ENCODE measurements at regions not wholly inside any gene's neighbourhood (a gene's known extent, or its start where the extent isn't known, plus 50 kb on each side); places are given as distances from the start of the nearest gene placed in this dataset.

GRCh38 chr16:76724181-76724580 lies 447.0 kb downstream of the CNTNAP4 start:
- no peak for DNase-seq

DNA sequence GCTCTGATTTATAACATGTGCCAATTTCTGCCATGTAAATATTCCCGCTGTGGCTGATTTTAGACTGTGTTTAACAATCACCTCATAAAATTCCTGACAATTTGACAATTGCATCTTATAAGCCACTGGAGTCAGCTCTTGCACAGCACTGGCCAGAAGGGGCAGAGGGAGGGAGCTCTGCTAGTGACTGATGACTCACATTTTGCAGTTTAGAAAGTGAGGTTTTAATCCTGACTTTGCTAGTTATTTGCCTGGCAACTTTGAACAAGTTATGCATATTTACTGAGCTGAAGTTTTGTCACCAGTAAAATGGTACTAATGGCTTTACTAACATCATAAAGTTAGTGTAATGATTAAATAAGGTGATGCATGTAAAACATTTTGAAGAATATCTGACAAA lies 452.3 kb downstream of the CNTNAP4 start:
- no peak for DNase-seq

DNA sequence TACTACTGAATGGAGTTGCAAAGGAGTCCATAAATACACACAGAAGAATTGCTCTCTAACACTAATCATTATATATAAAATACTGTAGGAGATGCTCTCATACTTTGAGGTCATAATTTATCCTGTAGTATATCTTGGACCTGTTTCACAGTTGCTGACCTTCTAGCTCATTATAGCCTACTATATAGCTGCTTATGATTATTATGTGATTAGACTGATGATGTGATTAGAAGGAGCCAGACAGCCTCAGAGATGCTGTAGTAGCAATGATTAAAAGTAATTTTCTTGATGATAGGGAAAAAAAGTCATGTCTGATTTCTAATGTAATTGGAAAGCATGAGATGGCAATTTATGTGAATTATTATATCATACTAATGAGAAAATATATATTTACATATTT lies 455.7 kb downstream of the CNTNAP4 start:
- DNase-seq: no peak

- DNase-seq: no peak
These were observed 449.4 kb upstream of the MON1B start for GRCh38 chr16:76741623-76742022.

GRCh38 chr16:76748461-76749348 lies 442.3 kb upstream of the MON1B start:
- peak; percentile 6 for DNase-seq

GRCh38 chr16:76749780-76750375 lies 441.1 kb upstream of the MON1B start:
- DNase-seq: no peak

GRCh38 chr16:76755496-76755895 lies 435.5 kb upstream of the MON1B start:
- no peak for DNase-seq

DNA sequence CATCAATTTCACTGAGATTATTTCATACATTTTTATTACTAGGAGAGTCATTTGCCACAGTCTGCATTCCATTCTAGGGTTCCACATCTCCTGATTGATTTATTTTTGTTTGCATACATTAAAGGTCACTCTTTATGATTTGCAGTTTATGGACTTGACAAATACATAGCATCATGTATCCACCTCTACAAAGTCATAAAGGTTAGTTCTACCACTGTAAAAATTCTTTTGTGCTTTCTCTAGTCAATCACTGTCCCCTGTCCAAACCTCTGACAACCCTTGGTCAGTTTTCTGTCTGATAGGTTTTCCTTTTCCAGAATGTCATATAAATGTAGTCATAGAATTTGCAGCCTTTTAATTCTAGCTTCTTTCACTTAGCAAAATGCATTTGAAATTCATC lies 434.6 kb upstream of the MON1B start:
- DNase-seq: no peak

DNA sequence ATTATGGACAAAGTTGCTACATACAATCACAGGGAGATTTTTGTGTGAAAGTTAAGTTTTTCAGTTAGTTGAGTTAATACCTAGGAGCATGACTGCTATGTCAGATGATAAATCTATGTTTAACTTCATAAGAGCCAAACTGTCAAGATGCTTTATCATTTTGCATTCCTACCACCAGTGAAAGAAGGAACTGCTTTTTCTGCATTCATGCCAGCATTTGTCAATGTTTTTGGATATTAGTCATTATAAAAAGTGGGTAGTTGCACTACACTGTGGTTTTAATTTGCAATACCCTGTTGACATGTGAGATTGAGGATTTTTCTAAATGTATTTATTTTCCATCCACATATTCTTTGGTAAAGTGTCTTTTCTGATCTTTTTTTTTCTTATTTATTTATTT lies 434.0 kb upstream of the MON1B start:
- DNase-seq: no peak

DNA sequence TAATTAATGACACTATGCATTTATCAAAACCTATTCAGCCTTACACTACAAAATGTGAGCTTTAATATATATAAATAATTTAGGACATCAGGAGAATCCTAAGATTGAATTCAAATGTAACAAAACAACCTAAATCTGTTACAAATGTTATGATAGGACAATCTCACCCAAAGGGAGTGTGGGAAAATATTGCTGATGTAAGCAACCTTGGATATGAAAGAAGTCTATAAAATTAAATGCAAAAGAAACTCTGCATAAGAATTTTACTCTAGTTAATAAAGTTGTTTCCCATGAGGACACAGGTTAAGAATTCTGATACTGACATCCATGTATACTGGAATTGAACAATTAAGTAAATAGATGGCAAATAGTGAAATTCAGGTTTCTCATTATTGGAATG lies 424.5 kb upstream of the MON1B start:
- DNase-seq: no peak

DNA sequence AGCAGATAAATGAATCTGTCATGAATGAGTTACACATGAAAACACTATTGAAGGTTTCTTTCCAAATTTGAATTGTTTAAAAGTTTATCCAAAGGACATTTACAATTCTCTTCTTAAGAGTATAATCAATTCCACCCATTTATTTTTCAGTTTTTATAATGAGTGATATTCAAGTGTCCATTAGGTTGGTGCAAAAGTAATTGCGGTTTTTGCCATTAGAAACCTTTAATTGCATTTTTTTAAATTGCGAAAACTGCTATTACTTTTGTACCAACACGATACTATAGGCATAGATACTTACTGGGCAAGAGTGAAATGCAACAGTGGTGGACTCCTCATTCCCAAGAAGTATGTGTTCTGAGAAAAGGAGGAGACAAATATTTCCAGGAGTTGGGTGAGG lies 422.7 kb upstream of the MON1B start:
- no peak for DNase-seq

- no peak for DNase-seq
These were observed 422.0 kb upstream of the MON1B start for GRCh38 chr16:76768948-76769347.

DNA sequence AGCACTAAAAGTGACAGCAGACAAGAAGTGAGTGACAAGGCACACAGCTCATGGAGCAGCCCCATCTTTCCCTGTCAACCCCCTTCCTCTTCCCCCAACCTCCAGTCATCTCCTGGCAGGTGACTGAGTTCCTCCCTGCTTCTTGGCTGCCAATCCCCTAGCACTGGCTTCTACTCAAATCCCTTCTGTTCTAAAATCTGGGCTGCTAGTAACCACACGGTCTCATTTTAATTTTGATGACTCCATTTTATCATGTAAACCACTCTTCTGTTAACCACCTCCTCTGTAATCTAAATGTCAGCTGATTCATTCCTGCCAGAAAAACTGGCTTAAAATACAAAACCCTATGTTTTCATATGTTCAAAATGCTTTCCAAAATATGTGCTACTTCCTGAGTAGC lies 419.8 kb upstream of the MON1B start:
- DNase-seq: no peak

DNA sequence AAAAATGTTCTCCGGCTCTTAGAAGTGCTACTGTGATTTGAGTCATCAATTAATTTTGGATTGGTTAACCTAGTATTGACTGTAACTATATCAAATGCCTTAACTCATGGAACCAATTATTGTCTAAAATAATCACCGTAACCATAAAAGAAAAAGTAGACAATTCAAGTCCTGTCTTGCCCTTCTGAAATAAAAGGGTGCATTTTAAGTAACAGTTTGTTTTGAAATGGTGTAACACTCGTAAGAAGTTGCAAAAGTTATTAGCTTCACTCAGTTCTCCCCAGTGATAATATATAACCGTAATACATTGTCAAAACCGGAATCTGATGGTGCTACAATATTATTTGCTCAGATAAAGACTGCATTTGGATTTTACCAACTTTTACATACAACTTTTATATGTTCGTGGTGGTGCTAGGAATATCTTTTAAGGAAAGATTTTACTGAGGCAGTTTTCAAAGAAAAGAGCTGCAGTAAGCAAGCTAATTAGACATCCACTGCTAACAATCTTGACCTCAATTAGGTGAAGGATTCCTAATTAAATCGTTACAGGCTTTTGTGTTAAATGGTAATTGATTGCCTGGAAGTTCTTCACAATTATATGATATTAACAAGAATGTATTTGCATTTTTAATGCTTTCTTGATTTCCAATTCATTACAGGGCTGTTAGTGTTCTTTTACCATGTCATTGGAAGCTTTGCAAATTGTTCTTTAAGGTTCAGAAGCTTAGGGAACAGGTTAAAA lies 413.1 kb upstream of the MON1B start:
- no peak for DNase-seq

DNA sequence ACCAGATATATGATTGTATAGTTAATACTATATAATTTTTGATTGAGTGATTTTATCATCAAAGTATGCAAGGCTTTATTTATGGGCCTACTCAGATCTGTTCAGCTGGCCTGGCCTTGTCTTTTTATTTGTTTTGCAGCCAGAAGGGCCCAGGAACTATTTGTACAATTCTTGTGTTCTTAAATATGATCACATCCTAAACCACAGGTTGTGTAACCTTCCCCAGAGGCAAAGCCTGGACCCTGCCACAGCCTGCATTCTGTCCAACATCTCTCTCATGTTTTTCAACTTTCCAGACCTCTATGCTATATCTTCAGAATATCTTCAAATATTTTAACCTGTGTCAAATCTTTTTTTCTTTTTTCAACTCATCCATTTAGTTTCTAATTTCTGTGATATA lies 410.4 kb upstream of the MON1B start:
- DNase-seq: no peak

DNA sequence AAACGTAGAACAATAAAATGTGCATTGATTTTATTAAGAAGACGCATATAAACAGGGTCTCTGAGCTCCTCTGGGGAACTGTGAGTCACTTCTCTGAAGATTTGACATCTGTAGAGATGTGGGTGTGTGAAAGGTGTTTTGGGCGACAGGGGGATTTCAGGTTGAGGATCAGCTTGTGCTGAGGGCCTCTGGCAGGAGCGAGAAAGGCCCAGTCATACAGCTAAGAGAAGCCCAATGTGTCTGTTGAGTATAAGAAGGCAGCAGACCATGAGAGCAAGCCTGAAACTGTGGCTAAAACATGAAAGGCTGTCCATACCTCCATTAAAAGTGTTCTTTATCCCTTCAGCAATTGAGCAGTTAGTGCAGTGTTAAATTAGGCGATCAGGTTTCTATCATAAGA lies 406.5 kb upstream of the MON1B start:
- DNase-seq: peak; percentile 6

GRCh38 chr16:76787394-76787793 lies 403.6 kb upstream of the MON1B start:
- no peak for DNase-seq

DNA sequence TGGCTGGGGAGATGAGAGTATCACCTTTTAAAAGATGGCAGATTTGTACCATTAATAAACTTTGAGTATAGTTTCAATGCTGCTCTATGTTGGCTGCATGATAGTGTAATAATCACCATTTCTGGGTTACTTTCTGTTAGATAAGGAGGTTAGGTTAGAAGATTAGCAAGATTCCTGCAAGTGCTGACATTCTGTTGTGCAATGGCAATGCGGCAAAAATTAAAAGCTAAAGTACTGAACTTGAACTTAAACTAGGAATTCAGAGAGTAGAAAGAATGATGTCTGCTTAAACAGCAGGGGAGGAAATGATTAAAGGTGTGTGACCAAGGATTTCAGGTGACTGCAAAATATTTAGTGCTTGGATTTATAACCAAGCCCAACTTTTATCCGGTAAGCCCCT lies 399.8 kb upstream of the MON1B start:
- no peak for DNase-seq

DNA sequence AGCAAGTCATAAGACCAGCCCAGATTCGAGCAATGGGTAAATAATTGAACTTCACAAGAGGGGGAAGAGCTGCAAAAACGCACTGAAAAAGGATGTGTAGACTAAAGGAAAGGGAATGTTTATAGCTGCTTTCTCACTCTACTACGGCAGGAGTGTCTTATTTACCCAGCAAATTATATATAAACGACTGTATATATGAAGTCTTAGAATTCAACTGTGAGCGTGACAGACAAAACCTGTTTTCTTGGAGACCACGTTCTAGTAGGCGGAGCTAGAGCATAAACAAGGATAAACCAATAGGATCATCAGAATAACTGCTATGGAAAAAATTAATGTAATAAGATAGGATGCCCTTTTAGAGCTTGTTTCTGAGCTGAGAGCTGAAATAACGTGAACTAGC lies 394.6 kb upstream of the MON1B start:
- DNase-seq: no peak

DNA sequence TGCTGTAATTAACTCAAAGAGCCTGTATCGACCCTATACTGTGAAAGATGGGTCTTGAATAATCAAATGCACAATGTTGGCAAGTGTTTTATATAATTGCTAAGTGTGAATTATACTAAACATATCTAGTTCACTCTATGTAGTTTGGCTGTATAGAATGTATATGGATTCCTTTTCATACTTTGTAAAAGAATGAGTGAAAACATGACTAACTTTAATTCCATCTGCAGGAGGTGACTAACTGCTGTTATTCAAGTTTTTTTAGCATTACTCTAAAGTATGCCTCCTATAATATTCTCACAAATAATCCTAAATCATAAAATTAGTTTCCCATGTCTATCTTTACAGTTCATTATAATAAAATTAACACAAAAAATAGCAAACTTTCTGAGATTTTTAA lies 394.0 kb upstream of the MON1B start:
- no peak for DNase-seq

DNA sequence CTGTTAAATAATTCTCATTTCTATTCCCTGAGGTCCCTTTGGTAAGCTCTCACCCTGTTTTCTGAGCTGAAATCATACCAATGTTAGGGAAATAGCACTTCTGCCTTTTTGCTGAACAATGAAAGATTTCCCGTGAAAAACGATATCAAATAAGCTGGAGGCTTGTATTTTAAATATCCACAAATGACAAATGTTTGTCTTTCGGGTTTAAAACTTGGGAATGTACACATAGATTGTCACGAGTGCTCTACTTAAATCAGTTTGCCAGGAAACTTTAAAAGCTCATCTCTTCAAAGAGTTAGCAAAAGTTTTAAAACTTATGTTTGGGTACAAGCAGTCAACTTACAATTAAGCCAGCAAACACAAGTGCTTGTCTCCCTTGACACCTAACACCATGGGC lies 393.5 kb upstream of the MON1B start:
- DNase-seq: no peak

DNA sequence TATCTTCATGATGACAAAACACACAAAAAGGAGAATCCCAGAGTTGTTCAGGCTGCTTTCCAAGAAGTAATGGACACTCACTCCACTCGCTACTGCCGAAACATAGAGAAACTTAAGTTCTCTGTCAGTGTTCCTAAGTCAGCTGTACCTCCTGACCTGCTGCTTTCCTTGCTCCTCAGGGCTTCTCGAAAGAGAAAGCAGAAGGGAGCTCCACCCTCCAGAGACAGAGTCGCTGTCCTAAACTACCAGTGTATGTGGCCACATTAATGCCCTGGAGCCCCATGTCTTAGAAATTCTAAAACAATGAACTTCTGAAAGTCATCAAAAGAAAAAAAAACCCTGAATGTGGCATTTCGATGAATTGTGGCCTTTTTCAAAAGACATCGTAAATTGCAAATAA lies 390.8 kb upstream of the MON1B start:
- no peak for DNase-seq

DNA sequence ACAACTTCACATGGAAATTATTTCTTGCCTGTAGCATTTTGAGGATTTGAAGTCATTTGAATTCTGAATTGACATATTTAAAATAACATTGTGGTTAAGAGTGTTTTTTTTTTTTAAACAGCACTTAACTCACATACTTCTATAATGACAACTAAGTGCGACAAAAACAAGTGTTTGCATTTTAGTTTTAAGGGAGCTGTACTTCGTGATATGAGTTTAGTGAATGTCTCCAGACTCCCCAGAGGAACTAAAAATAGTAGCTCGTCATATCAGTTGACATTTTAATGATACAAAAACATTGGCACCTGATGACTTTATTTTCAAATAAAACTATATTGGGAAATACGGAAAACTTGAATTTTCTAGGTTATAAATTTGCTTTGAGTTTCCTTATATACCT lies 389.6 kb upstream of the MON1B start:
- no peak for DNase-seq

- no peak for DNase-seq
These were observed 374.5 kb upstream of the MON1B start for GRCh38 chr16:76816475-76816874.

All from retina (tissue), 1 donor.